Smooth muscle cell (in vitro differentiated cells): ENCODE measurements at regions not wholly inside any gene's neighbourhood (a gene's known extent, or its start where the extent isn't known, plus 50 kb on each side); places are given as distances from the start of the nearest gene placed in this dataset.

Source experiments
- DNase-seq: peaks from one replicate; lab custom pipeline; 2025; ENCODE audit not compliant: unreplicated experiment; lab: John Stamatoyannopoulos, UW
- H2AFZ ChIP-seq: fragments of 200-600 bp; sonication (generic); 2 replicates; pipeline ENCODE4 v1.6.0; 2016; ENCODE audit warnings: antibody characterized with exemption, low read depth, mild to moderate bottlenecking
- H3F3A ChIP-seq: fragments of 200-600 bp; sonication (generic); 2 replicates; pipeline ENCODE4 v1.6.0; 2017; ENCODE audit warnings: antibody characterized with exemption, low read depth
- H3K27ac ChIP-seq: fragments of 200-600 bp; sonication (generic); 2 replicates; pipeline ENCODE4 v1.5.1; 2016; ENCODE audit warnings: low read depth, mild to moderate bottlenecking
- H3K27me3 ChIP-seq: fragments of 200-600 bp; sonication (generic); 2 replicates; pipeline ENCODE4 v1.6.1; 2016; ENCODE audit warnings: low read depth, mild to moderate bottlenecking
- H3K36me3 ChIP-seq: fragments of 200-600 bp; sonication (generic); 2 replicates; pipeline ENCODE4 v1.5.1; 2016; ENCODE audit warnings: low read depth
- H3K4me1 ChIP-seq: fragments of 200-600 bp; sonication (generic); 2 replicates; pipeline ENCODE4 v1.5.1; 2016; ENCODE audit warnings: low read depth
- H3K4me2 ChIP-seq: fragments of 200-600 bp; sonication (generic); 2 replicates; pipeline ENCODE4 v1.6.0; 2016; ENCODE audit warnings: mild to moderate bottlenecking
- H3K4me3 ChIP-seq: fragments of 200-600 bp; sonication (generic); 2 replicates; pipeline ENCODE4 v1.5.1; 2016; ENCODE audit warnings: mild to moderate bottlenecking
- H3K79me2 ChIP-seq: fragments of 200-600 bp; sonication (generic); 2 replicates; pipeline ENCODE4 v1.6.0; 2016; ENCODE audit warnings: low read depth, mild to moderate bottlenecking
- H3K9ac ChIP-seq: fragments of 200-600 bp; sonication (generic); 2 replicates; pipeline ENCODE4 v1.6.0; 2016; ENCODE audit warnings: low read depth
- H3K9me3 ChIP-seq: fragments of 200-600 bp; sonication (generic); replicated peaks from 2 replicates; pipeline ENCODE4 v1.5.1; 2016; ENCODE audit warnings: low read depth
- H4K20me1 ChIP-seq: fragments of 200-600 bp; sonication (generic); 2 replicates; pipeline ENCODE4 v1.6.0; 2016; ENCODE audit warnings: low read depth
- WGBS: methylation state at CpG from one replicate; pipeline ENCODE4 v1.1.7; 2016; ENCODE audit warnings: low lambda C conversion rate; 5-methylcytosine and 5-hydroxymethylcytosine counted together
- TF ChIP-seq, protein P1 (sequence below): fragments of 200-600 bp; sonication (generic); IDR thresholded peaks from 2 replicates; pipeline ENCODE4 v1.5.1; 2017; ENCODE audit warnings: borderline replicate concordance, mild to moderate bottlenecking, antibody characterized with exemption; ENCODE audit not compliant: insufficient read depth, poor library complexity, severe bottlenecking

DNA sequence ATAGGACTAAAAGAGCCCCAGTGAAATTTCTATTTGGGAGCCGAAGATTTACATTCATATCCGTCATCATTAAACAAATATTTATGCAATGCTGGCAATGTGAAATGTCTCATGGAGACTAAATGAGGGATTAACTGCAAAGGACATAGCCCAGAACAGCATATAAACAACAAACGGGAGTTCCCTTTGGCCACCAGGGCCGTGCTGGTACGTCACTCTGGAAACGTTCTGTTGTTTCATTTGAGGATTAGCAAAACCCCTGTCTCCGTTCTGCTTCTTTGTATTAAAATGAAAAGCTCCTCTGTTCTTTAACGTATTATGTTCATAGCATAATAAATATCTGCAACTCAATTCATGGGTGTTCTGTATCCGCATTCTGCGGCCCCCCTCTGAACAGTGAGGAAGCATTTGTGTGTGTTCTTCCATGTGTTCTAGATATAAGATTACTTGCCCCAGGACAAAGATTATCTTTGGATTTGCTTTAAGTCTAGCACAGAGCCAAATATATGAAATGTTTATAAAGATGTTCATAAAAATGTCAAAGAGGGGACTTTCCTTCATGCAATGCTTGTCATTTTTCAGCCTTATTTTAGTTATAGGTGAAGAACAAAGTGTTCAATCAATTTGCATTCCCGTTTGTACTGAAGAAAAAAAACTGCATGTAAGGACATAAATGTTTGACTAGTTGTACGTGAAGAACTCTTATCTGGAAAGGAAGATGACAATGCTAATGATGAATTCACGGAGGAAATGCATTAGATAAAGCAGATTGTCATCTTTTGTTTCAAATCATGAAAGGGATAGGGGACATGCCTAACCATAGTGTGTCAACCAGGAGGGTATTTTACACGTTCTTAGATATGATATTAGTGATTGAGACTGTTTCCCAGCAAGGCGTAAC, 90.0 kb upstream of the TNFAIP3 start:
- Histone ChIP-seq H3F3A (no peaks in the 10 kb centered on the region), H3K27ac (peak overlapping the region; percentile 65), H3K36me3 (no peaks in the 10 kb centered on the region), H3K27me3 (no peaks in the 10 kb centered on the region), H3K4me3 (no peak overlapping the region), H4K20me1 (no peaks in the 10 kb centered on the region), H3K4me2 (peak overlapping the region; percentile 77), H3K4me1 (no peaks in the 10 kb centered on the region), H3K9me3 (no peaks in the 10 kb centered on the region), H3K79me2 (no peaks in the 10 kb centered on the region), H3K9ac (peak overlapping the region; percentile 3), H2AFZ (peak overlapping the region; percentile 14)
- WGBS, result 35% methylated on average over 15 of the region's 15 CpGs
- TF ChIP-seq, protein P1, sequence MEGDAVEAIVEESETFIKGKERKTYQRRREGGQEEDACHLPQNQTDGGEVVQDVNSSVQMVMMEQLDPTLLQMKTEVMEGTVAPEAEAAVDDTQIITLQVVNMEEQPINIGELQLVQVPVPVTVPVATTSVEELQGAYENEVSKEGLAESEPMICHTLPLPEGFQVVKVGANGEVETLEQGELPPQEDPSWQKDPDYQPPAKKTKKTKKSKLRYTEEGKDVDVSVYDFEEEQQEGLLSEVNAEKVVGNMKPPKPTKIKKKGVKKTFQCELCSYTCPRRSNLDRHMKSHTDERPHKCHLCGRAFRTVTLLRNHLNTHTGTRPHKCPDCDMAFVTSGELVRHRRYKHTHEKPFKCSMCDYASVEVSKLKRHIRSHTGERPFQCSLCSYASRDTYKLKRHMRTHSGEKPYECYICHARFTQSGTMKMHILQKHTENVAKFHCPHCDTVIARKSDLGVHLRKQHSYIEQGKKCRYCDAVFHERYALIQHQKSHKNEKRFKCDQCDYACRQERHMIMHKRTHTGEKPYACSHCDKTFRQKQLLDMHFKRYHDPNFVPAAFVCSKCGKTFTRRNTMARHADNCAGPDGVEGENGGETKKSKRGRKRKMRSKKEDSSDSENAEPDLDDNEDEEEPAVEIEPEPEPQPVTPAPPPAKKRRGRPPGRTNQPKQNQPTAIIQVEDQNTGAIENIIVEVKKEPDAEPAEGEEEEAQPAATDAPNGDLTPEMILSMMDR, result no peak
- no peak for DNase-seq

DNA sequence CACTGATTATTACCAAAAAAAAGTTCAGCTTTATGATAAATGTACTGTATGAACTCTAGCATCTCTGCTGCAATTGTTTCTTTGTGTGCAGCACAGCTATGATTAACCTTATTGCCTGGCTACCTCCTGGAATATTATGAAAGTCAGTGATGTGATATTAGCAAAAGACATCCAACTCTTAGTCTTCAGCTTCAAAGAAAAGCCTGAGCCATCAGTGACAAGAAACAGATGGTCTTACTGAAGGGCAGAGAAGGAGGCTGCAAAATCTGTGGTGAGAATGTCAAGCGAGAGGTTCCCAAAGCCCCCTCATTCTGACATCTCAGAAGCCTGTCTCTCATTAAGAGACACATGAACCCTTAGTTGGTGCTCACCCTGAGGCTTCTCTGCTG, 89.4 kb upstream of the TNFAIP3 start:
- no peak for DNase-seq
- Histone ChIP-seq H3K4me2 (peak overlapping the region; percentile 77), H3K4me3 (no peak overlapping the region), H4K20me1 (no peaks in the 10 kb centered on the region), H2AFZ (no peak overlapping the region), H3K9ac (no peak overlapping the region), H3K79me2 (no peaks in the 10 kb centered on the region), H3K4me1 (no peaks in the 10 kb centered on the region), H3K9me3 (no peaks in the 10 kb centered on the region), H3K36me3 (no peaks in the 10 kb centered on the region), H3K27me3 (no peaks in the 10 kb centered on the region), H3K27ac (peak overlapping the region; percentile 65), H3F3A (no peaks in the 10 kb centered on the region)
- 13% methylated on average over 1 of the region's 1 CpG for WGBS
- TF ChIP-seq, protein P1, result no peak

DNA sequence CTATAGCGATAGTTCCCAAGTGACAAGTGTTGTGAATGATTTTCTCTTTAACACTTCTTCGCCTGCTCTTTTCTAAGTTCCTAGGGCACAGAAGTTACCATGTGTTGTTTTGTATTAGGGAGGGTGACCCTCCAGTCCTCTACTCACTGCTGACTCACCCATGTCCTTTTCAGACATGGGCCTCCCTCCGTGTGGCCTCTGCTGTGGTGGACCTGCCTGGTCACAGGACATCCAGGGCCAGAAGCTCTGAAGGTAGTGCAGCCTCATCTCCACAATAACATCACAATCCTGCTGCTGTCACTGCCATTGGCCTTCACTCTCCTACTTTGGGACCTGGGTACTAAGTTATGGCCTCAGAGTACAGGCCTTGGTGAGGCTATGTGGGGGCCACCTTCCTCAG, 87.1 kb upstream of the TNFAIP3 start:
- Histone ChIP-seq H3K9me3 (no peaks in the 10 kb centered on the region), H3K36me3 (no peaks in the 10 kb centered on the region), H3K4me1 (no peaks in the 10 kb centered on the region), H2AFZ (peak overlapping the region; percentile 2), H3K27me3 (no peaks in the 10 kb centered on the region), H3K79me2 (no peaks in the 10 kb centered on the region), H3K27ac (peak overlapping the region; percentile 62), H3K9ac (no peak overlapping the region), H3K4me3 (no peak overlapping the region), H3F3A (no peaks in the 10 kb centered on the region), H3K4me2 (no peak overlapping the region), H4K20me1 (no peaks in the 10 kb centered on the region)
- DNase-seq, result no peak
- TF ChIP-seq, protein P1, result no peak
- 78% methylated on average over 3 of the region's 3 CpGs for WGBS
